GM12878 (cell line): ENCODE measurements at regions not wholly inside any gene's neighbourhood (a gene's known extent, or its start where the extent isn't known, plus 50 kb on each side); places are given as distances from the start of the nearest gene placed in this dataset.

Experiments used
- CHD4 ChIP-seq: fragments of 200-600 bp; sonication (generic); IDR thresholded peaks from 2 replicates; pipeline ENCODE4 v1.6.1; 2016; ENCODE audit warnings: mild to moderate bottlenecking
- ZBTB40 ChIP-seq: fragments of 450-650 bp; IDR thresholded peaks from 2 replicates; pipeline ENCODE4 v1.6.1; 2016; ENCODE audit warnings: mild to moderate bottlenecking, moderate library complexity, borderline replicate concordance

GRCh38 chr5:103465891-103466290 is 96.7 kb downstream of the NUDT12 start:
- no peak for TF ChIP-seq CHD4
- no peak for TF ChIP-seq ZBTB40
